ENCODE measurements at regions not wholly inside any gene's neighbourhood (a gene's known extent, or its start where the extent isn't known, plus 50 kb on each side); places are given as distances from the start of the nearest gene placed in this dataset.

GRCh38 chr4:160406263-160406825 lies 1303.5 kb downstream of the RAPGEF2 start:
- in situ Hi-C loops (cut with HindIII; ENCODE audit: low pct_unique_long_range_greater_than_20kb, low sequenced_read_pairs): no loop called here
- H3K4me3 ChIP-seq (ENCODE audit: low read depth in 2 of 2, low read length in 2 of 2): no peak overlapping the region
- ChIA-PET CTCF (interaction anchor here (0.6 kb wide), 1 partner anchor 750 kb away, joined by 4 read pairs; no protein-coding TSS in a partner anchor), POLR2A (no interaction called here)
- no TSS peak for BruUV-seq (replicated peaks)
- H3K36me3 ChIP-seq (ENCODE audit: control insufficient read depth, insufficient read depth, low read length): no peaks in the 10 kb centered on the region
- TF ChIP-seq TCF7L2 (IDR thresholded peaks at IDR 0.05; ENCODE audit: low read depth, low read length): no peak
- TF ChIP-seq, protein P1, sequence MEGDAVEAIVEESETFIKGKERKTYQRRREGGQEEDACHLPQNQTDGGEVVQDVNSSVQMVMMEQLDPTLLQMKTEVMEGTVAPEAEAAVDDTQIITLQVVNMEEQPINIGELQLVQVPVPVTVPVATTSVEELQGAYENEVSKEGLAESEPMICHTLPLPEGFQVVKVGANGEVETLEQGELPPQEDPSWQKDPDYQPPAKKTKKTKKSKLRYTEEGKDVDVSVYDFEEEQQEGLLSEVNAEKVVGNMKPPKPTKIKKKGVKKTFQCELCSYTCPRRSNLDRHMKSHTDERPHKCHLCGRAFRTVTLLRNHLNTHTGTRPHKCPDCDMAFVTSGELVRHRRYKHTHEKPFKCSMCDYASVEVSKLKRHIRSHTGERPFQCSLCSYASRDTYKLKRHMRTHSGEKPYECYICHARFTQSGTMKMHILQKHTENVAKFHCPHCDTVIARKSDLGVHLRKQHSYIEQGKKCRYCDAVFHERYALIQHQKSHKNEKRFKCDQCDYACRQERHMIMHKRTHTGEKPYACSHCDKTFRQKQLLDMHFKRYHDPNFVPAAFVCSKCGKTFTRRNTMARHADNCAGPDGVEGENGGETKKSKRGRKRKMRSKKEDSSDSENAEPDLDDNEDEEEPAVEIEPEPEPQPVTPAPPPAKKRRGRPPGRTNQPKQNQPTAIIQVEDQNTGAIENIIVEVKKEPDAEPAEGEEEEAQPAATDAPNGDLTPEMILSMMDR (IDR thresholded peaks at IDR 0.05): no peak
- no peak for TF ChIP-seq SIN3A (IDR thresholded peaks at IDR 0.05; ENCODE audit: borderline replicate concordance, insufficient read depth, low read depth, low read length)
- TF ChIP-seq, protein P2, sequence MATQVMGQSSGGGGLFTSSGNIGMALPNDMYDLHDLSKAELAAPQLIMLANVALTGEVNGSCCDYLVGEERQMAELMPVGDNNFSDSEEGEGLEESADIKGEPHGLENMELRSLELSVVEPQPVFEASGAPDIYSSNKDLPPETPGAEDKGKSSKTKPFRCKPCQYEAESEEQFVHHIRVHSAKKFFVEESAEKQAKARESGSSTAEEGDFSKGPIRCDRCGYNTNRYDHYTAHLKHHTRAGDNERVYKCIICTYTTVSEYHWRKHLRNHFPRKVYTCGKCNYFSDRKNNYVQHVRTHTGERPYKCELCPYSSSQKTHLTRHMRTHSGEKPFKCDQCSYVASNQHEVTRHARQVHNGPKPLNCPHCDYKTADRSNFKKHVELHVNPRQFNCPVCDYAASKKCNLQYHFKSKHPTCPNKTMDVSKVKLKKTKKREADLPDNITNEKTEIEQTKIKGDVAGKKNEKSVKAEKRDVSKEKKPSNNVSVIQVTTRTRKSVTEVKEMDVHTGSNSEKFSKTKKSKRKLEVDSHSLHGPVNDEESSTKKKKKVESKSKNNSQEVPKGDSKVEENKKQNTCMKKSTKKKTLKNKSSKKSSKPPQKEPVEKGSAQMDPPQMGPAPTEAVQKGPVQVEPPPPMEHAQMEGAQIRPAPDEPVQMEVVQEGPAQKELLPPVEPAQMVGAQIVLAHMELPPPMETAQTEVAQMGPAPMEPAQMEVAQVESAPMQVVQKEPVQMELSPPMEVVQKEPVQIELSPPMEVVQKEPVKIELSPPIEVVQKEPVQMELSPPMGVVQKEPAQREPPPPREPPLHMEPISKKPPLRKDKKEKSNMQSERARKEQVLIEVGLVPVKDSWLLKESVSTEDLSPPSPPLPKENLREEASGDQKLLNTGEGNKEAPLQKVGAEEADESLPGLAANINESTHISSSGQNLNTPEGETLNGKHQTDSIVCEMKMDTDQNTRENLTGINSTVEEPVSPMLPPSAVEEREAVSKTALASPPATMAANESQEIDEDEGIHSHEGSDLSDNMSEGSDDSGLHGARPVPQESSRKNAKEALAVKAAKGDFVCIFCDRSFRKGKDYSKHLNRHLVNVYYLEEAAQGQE (IDR thresholded peaks at IDR 0.05; ENCODE audit: insufficient read depth in 1 of 2, low read depth in 2 of 2, low read length in 1 of 2): no peak
- TF ChIP-seq POLR2AphosphoS5 (IDR thresholded peaks at IDR 0.05; ENCODE audit: low read depth, low read length): no peak
- no peaks in the 10 kb centered on the region for H3K9me3 ChIP-seq (ENCODE audit: control insufficient read depth, insufficient read depth, low read depth, low read length)
- intact Hi-C loops (cut with micrococcal nuclease; ENCODE audit: unreplicated experiment): no loop called here
- DNase-seq (ENCODE audit: low read depth, low spot score): no peak
- H3K4me1 ChIP-seq (ENCODE audit: control insufficient read depth, insufficient read depth, low read length): no peaks in the 10 kb centered on the region
- H3K27ac ChIP-seq (ENCODE audit: low read length): no peak overlapping the region
- ATAC-seq: no peak
- no peaks in the 10 kb centered on the region for H3K27me3 ChIP-seq (ENCODE audit: control insufficient read depth, insufficient read depth, low read length)

GRCh38 chr4:160414496-160414895 lies 1311.6 kb downstream of the RAPGEF2 start:
- Histone ChIP-seq H3K27me3 (ENCODE audit: control insufficient read depth, insufficient read depth, low read length) (no peaks in the 10 kb centered on the region), H3K27ac (ENCODE audit: low read length) (no peak overlapping the region), H3K4me1 (ENCODE audit: control insufficient read depth, insufficient read depth, low read length) (no peaks in the 10 kb centered on the region), H3K36me3 (ENCODE audit: control insufficient read depth, insufficient read depth, low read length) (no peaks in the 10 kb centered on the region), H3K9me3 (ENCODE audit: control insufficient read depth, insufficient read depth, low read depth, low read length) (no peaks in the 10 kb centered on the region), H3K4me3 (ENCODE audit: low read depth in 2 of 2, low read length in 2 of 2) (no peak overlapping the region)
- intact Hi-C loops (cut with micrococcal nuclease; ENCODE audit: unreplicated experiment): no loop called here
- no peak for DNase-seq (ENCODE audit: low read depth, low spot score)
- CTCF ChIA-PET: no interaction called here
- ATAC-seq: no peak
- TF ChIP-seq TCF7L2 (IDR thresholded peaks at IDR 0.05; ENCODE audit: low read depth, low read length) (no peak), POLR2AphosphoS5 (IDR thresholded peaks at IDR 0.05; ENCODE audit: low read depth, low read length) (no peak), SIN3A (IDR thresholded peaks at IDR 0.05; ENCODE audit: borderline replicate concordance, insufficient read depth, low read depth, low read length) (no peak)
- TF ChIP-seq, protein P1 (IDR thresholded peaks at IDR 0.05): no peak
- TF ChIP-seq, protein P2 (IDR thresholded peaks at IDR 0.05; ENCODE audit: insufficient read depth in 1 of 2, low read depth in 2 of 2, low read length in 1 of 2): no peak
- POLR2A ChIA-PET: no interaction called here
- in situ Hi-C loops (cut with HindIII; ENCODE audit: low pct_unique_long_range_greater_than_20kb, low sequenced_read_pairs): no loop called here
- no TSS peak for BruUV-seq (replicated peaks)

Measured in Panc1 (cell line).